C4-2B (cell line): ENCODE measurements at regions not wholly inside any gene's neighbourhood (a gene's known extent, or its start where the extent isn't known, plus 50 kb on each side); places are given as distances from the start of the nearest gene placed in this dataset.

Source experiments
- CTCF ChIP-seq: fragments of 450-650 bp; conservative IDR thresholded peaks from 2 replicates; pipeline ENCODE4 v1.5.1; 2017; ENCODE audit warnings: mild to moderate bottlenecking
- ZFX ChIP-seq: fragments of 450-650 bp; IDR thresholded peaks from 2 replicates; pipeline ENCODE4 v1.6.1; 2017

GRCh38 chr2:106039634-106040315 lies 154.3 kb downstream of the UXS1 start:
- TF ChIP-seq CTCF (no peak), ZFX (no peak)
